ENCODE measurements at regions not wholly inside any gene's neighbourhood (a gene's known extent, or its start where the extent isn't known, plus 50 kb on each side); places are given as distances from the start of the nearest gene placed in this dataset.

DNA sequence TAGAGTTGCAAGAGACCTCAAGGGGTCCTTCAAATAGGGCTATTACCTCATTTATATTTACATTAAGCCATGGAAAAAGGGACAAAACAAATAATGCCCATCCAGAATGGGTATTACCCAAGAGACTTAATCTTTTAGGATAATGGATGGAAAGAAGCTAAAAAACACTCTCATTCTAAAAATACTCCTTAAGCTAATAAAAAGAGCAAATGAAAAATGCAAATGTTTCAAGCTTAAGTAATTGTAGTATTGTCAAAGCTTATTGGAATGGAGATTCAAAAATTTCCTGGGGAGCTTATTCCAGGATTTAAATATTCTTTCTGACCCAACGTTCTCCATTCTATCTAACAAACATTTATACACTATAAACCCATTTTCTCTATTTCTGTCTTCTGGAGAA, 107.8 kb upstream of the SPIN4 start (continued):
- TF ChIP-seq, protein P1, sequence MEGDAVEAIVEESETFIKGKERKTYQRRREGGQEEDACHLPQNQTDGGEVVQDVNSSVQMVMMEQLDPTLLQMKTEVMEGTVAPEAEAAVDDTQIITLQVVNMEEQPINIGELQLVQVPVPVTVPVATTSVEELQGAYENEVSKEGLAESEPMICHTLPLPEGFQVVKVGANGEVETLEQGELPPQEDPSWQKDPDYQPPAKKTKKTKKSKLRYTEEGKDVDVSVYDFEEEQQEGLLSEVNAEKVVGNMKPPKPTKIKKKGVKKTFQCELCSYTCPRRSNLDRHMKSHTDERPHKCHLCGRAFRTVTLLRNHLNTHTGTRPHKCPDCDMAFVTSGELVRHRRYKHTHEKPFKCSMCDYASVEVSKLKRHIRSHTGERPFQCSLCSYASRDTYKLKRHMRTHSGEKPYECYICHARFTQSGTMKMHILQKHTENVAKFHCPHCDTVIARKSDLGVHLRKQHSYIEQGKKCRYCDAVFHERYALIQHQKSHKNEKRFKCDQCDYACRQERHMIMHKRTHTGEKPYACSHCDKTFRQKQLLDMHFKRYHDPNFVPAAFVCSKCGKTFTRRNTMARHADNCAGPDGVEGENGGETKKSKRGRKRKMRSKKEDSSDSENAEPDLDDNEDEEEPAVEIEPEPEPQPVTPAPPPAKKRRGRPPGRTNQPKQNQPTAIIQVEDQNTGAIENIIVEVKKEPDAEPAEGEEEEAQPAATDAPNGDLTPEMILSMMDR (IDR thresholded peaks at IDR 0.05; ENCODE audit: control extremely low read depth in 1 of 3, insufficient read depth in 1 of 3, low read depth in 1 of 3, low read length in 3 of 3) = no peak
